HFFc6 (cell line): ENCODE measurements at regions not wholly inside any gene's neighbourhood (a gene's known extent, or its start where the extent isn't known, plus 50 kb on each side); places are given as distances from the start of the nearest gene placed in this dataset.

ENCODE experiments used
- DNase-seq: peaks from one replicate; pipeline ENCODE4 v3.0.0-alpha.2; 2018
- H3K27ac Mint-ChIP-seq: 2 replicates; pipeline ENCODE4 v1.8.0; 2020; ENCODE audit warnings: mild to moderate bottlenecking, mixed read lengths
- H3K27me3 Mint-ChIP-seq: 2 replicates; pipeline ENCODE4 v1.8.0; 2021; ENCODE audit warnings: mild to moderate bottlenecking, moderate library complexity, mixed read lengths; ENCODE audit not compliant: insufficient read depth
- H3K36me3 Mint-ChIP-seq: 2 replicates; pipeline ENCODE4 v1.8.0; 2021; ENCODE audit warnings: low read depth, mixed read lengths
- H3K4me1 Mint-ChIP-seq: 2 replicates; pipeline ENCODE4 v1.8.0; 2020; ENCODE audit warnings: low read depth, mixed read lengths
- H3K4me3 Mint-ChIP-seq: 2 replicates; pipeline ENCODE4 v1.8.0; 2020; ENCODE audit warnings: mild to moderate bottlenecking, moderate library complexity, mixed read lengths
- H3K9me3 Mint-ChIP-seq: 2 replicates; pipeline ENCODE4 v1.8.0; 2020; ENCODE audit warnings: mild to moderate bottlenecking, mixed read lengths
- TF ChIP-seq, protein P1 (sequence below): fragments of 200-600 bp; sonication (generic); IDR thresholded peaks from 2 replicates; pipeline ENCODE4 v1.5.0; 2021; ENCODE audit warnings: antibody characterized with exemption, mild to moderate bottlenecking

DNA sequence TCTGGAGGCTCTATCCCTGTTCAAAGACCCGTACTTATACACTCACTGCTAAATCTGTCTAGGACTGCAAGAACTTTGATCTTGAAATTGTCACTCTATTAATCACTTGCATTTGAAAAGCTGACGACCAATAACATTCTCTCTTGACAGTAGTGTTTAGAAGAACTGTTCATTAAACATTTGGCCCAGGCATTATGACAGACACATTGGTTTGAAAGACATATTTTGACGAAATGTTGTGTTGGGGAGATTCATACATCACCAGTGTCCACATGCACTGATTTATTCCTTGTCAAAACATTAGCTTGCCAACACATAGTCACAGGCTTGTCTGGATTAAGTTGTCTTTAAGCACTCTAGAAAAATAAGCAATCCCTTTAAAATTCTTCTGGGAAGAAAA is 951.3 kb downstream of the ADGRL2 start:
- DNase-seq, result no peak
- H3K4me1 Mint-ChIP-seq, result no peaks in the 10 kb centered on the region
- H3K36me3 Mint-ChIP-seq, result no peaks in the 10 kb centered on the region
- H3K27ac Mint-ChIP-seq, result no peak overlapping the region
- no peaks in the 10 kb centered on the region for H3K27me3 Mint-ChIP-seq
- TF ChIP-seq, protein P1, sequence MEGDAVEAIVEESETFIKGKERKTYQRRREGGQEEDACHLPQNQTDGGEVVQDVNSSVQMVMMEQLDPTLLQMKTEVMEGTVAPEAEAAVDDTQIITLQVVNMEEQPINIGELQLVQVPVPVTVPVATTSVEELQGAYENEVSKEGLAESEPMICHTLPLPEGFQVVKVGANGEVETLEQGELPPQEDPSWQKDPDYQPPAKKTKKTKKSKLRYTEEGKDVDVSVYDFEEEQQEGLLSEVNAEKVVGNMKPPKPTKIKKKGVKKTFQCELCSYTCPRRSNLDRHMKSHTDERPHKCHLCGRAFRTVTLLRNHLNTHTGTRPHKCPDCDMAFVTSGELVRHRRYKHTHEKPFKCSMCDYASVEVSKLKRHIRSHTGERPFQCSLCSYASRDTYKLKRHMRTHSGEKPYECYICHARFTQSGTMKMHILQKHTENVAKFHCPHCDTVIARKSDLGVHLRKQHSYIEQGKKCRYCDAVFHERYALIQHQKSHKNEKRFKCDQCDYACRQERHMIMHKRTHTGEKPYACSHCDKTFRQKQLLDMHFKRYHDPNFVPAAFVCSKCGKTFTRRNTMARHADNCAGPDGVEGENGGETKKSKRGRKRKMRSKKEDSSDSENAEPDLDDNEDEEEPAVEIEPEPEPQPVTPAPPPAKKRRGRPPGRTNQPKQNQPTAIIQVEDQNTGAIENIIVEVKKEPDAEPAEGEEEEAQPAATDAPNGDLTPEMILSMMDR, result no peak
- peaks cover 21% of the 10 kb centered on the region for H3K9me3 Mint-ChIP-seq
- H3K4me3 Mint-ChIP-seq, result no peak overlapping the region

- H3K27ac Mint-ChIP-seq, result no peak overlapping the region
- DNase-seq, result no peak
- H3K27me3 Mint-ChIP-seq, result no peaks in the 10 kb centered on the region
- no peaks in the 10 kb centered on the region for H3K4me1 Mint-ChIP-seq
- no peak overlapping the region for H3K4me3 Mint-ChIP-seq
- no peaks in the 10 kb centered on the region for H3K36me3 Mint-ChIP-seq
- TF ChIP-seq, protein P1, result no peak
- H3K9me3 Mint-ChIP-seq, result peaks cover 41% of the 10 kb centered on the region
Observed at GRCh38 chr1:82733645-82734044, 932.9 kb downstream of the ADGRL2 start.

DNA sequence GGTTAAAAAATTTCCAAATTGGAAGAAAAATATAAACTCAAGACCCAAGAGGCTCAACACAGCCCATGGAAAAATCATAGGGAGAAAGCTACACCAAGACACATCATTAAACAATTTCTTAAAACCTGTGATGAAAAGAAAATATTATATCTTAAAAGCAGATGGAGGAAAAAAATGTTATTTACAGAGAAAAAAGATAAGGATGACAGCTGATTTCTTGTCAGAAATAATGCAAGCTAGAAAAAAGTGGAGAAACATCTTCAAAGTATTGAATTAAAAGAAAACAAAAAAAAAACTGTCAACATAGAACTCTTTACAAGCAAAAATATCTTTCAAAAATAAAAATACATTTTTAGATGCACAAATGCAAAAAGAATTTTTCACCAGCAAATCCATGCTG is 930.5 kb downstream of the ADGRL2 start:
- Mint-ChIP-seq H3K4me3 (no peak overlapping the region), H3K9me3 (peaks cover 35% of the 10 kb centered on the region), H3K27ac (no peak overlapping the region), H3K27me3 (no peaks in the 10 kb centered on the region), H3K36me3 (no peaks in the 10 kb centered on the region), H3K4me1 (no peaks in the 10 kb centered on the region)
- DNase-seq, result no peak
- TF ChIP-seq, protein P1, result no peak

- no peak overlapping the region for H3K27ac Mint-ChIP-seq
- no peaks in the 10 kb centered on the region for H3K36me3 Mint-ChIP-seq
- no peak for DNase-seq
- no peaks in the 10 kb centered on the region for H3K27me3 Mint-ChIP-seq
- H3K4me1 Mint-ChIP-seq, result no peaks in the 10 kb centered on the region
- TF ChIP-seq, protein P1, result no peak
- H3K4me3 Mint-ChIP-seq, result no peak overlapping the region
- H3K9me3 Mint-ChIP-seq, result peaks cover 31% of the 10 kb centered on the region
Observed at GRCh38 chr1:82728206-82728605, 927.5 kb downstream of the ADGRL2 start.

- Mint-ChIP-seq H3K4me1 (no peaks in the 10 kb centered on the region), H3K36me3 (no peaks in the 10 kb centered on the region), H3K4me3 (no peak overlapping the region), H3K27me3 (no peaks in the 10 kb centered on the region), H3K9me3 (peaks cover 30% of the 10 kb centered on the region), H3K27ac (no peak overlapping the region)
- TF ChIP-seq, protein P1, result no peak
- DNase-seq, result no peak
Observed at GRCh38 chr1:82724246-82724645, 923.5 kb downstream of the ADGRL2 start.

DNA sequence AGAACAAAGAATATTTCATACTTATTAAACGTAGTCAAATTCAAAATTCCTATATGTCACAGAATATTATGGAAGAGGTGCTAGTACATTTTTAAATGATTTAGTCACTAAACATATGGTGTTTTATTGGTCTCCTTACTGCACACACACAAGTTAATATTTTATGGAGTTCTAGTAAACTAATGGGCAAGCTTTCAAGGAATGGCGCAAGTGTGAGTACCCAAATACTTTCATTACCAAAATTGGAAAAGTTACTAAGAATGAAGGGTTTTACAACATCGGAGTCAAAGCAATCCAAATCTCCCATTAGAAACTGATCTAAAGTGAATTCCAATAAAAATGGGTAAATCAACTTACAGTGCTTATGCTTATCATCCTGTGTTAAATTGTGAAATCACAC is 921.9 kb downstream of the ADGRL2 start:
- no peak for DNase-seq
- H3K4me1 Mint-ChIP-seq, result no peaks in the 10 kb centered on the region
- no peaks in the 10 kb centered on the region for H3K27me3 Mint-ChIP-seq
- H3K36me3 Mint-ChIP-seq, result no peaks in the 10 kb centered on the region
- TF ChIP-seq, protein P1, result no peak
- H3K27ac Mint-ChIP-seq, result no peak overlapping the region
- no peak overlapping the region for H3K4me3 Mint-ChIP-seq
- H3K9me3 Mint-ChIP-seq, result peaks cover 41% of the 10 kb centered on the region
